ENCODE measurements at regions not wholly inside any gene's neighbourhood (a gene's known extent, or its start where the extent isn't known, plus 50 kb on each side); places are given as distances from the start of the nearest gene placed in this dataset.

- no peak for TF ChIP-seq EZH2 (IDR thresholded peaks at IDR 0.05)
- TF ChIP-seq POLR2AphosphoS5 (IDR thresholded peaks at IDR 0.05; ENCODE audit: borderline replicate concordance, low read depth, low read length) = no peak
- TF ChIP-seq FOXP2 (optimal IDR thresholded peaks at IDR 0.05; ENCODE audit: control extremely low read depth, extremely low read length, insufficient read depth) = no peak
These were observed 264.4 kb upstream of the SIX2 start for GRCh38 chr2:45273412-45274249.
